Embryonic facial prominence (tissue), 1 donor: ENCODE measurements at regions not wholly inside any gene's neighbourhood (a gene's known extent, or its start where the extent isn't known, plus 50 kb on each side); places are given as distances from the start of the nearest gene placed in this dataset.

Experiments
- DNase-seq: peaks from one replicate; pipeline ENCODE4 v3.0.0-alpha.2; 2016; ENCODE audit errors: extremely low spot score

DNA sequence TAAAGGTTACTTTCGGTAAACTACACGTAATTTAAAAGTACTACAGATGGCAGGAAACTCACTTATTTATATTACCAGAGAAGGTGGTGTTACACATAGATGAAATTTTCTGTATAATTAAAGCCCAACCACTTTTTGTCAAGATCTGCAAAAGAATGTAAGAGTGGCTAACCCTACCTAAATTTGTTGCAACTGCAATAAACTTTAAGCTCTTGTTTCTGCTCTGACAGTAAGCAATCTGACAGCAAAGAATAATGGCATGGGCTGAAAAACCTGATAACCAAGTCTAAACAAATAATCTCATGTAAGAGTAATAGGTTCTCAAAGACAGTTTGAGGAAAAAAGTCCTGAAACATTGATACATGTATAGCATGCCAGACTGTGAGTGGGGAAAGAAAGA, 897.3 kb downstream of the TUSC7 start:
- peak; percentile 18 for DNase-seq

GRCh38 chr3:117609330-117609729, 899.8 kb downstream of the TUSC7 start:
- DNase-seq: no peak

DNA sequence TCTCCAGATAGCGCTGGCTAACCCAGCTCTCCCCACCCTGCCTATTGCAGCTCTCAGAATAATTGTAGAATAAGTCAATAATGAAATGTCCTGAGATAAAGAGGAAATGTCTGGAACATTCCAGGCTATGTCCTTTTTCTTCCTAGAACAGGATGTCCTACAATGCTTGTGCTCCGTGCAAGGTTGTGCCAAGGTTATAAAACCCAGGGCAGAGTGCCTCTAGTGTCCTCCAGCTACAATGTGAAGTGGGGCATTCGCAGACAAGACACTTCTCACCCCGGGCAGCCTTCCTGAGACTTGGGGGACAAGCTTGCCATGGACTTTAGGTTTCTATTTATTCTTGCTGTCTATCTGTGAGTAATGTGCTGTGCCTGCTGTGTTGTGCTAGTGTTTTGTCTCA, 900.6 kb downstream of the TUSC7 start:
- no peak for DNase-seq

DNA sequence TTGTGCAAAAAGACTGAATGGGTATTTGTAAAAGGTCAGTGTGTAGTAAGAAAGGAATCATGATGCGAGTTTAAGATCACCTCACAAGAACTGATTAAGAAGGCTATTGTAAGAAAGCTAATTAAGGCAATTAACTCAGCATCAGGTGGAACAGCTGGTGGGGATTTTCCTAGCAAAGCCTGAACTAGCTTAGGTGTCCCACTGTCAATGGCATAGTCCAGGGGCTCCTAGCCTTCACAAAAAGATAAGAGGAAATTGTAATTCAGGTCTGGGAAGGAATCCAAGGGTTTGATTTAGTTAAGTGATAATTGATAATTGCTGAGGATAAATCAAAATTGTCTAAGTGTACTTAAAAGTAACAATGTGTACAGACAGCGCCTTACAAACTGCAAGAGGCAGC, 901.6 kb downstream of the TUSC7 start:
- DNase-seq: no peak

DNA sequence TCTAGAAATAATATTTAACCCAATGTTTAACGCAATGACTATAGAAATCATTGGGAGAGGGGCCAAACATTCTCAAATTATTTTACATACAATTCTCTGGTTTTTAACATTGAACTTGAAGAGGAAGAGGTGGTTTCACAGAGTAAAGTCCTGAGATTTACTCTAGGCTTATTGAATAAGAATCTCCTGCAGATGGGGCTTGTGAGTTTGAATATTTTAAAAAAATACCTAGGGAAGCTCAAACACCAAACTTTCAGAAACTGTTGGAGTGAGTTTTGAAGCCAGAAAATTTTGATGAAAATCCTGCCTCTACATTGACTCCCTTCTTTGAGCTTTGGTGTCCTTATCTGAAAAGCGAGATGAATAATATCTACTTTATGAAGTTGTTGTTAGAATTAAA, 906.6 kb downstream of the TUSC7 start:
- DNase-seq: no peak

DNA sequence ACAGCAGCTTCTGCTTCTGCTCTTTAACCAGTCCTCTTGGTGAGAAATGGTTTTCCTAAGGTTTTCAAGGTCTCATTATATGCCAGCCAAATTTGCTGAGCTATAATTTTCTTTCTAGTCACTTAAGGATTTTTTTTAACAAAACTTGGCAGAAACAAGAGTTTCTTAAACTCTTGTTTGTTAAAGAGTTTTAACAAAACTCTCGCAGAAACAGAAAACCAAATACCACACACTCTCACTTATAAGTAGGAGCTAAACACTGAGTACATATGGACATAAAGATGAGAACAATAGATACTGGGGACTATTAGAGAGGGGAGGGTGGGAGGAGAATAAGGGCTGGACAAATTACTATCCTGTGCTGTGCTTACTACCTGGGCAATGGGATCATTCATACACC, 908.3 kb downstream of the TUSC7 start:
- no peak for DNase-seq

DNA sequence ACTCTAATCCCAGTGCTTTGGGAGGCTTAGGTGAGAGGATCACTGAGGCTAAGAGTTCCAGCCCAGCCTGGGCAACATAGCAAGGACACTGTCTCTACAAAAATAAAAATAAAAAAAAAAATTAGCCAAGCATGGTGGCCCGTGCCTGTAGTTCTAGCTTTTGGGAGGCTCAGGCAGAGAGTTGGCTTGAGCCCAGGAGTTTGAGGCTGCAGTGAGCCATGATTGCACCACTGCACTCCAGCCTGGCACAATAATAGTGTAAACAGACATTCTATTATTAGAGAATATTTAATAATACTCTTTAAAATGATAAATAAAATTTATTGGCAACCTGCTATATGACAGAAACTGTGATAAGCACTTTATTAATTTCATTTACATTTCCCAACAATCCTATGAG, 908.9 kb downstream of the TUSC7 start:
- no peak for DNase-seq

DNA sequence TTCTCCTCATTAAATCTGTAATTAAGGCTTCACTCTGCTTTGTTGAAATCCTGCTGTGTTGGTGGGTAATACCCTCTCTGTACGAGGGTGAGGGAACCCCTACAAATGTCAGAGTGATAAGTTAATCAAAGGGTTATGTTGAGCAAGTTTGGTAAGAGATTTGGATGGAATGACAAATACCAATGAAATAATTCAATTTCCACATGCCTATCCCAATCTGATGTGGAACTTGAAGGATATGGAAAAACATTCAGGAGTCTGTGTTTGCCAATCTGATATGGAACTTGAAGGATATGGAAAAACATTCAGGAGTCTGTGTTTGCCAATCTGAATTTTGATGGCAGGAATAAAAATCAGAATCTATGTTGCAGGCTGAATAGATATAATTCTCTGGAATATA, 910.2 kb downstream of the TUSC7 start:
- DNase-seq: no peak

DNA sequence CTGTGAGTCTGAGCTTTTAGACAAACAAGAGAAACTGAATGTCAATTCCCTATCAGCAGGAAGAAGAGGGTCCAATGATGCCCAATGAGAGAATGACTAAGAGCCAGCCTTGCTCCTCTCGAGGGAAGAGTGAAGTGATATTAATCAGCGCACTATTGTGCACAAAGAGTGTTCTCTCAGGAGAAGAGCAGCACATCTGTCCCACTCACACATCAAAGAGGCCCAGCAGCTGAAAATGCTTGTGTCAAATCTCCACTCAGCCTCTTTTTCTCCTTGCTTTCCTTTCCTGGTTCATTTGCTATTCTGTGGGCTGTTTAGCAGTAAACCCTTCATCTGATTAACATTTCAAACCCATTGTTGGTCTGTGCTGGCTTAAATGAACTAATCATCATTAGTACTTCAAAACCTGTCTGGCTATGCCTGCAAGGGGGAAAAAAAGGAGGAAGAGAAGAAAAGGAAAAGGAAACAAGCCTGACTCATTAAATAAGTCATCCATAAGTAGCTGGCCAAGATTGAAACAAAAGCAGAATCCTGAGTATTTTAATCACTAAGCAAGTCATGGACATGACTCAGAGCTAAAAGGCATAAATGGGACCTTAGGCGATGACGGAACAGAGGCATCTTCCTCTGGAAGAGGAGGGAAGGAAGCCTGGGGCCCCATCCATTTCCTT, 912.7 kb downstream of the TUSC7 start:
- no peak for DNase-seq

GRCh38 chr3:117624424-117624823, 914.8 kb downstream of the TUSC7 start:
- no peak for DNase-seq

DNA sequence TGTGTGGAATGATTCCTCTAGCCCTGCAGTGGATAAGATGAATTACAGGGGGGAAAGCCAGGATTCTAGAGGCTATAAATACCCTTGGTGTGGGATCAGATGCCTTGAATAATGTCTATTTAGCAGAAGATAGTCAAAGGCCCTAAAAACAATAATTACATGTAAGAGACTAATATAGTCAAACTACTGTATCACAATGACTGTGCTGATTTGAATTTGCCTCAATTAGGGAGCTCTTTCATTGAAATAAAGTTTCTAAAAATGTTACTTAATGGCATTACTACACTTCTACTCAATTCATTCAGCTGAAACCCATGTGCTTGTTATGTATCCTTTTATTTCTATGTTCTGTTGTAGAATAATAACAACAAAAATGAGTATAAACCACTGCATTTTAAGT, 915.6 kb downstream of the TUSC7 start:
- DNase-seq: no peak

- no peak for DNase-seq
Observed at GRCh38 chr3:117626577-117626976, 917.0 kb downstream of the TUSC7 start.

DNA sequence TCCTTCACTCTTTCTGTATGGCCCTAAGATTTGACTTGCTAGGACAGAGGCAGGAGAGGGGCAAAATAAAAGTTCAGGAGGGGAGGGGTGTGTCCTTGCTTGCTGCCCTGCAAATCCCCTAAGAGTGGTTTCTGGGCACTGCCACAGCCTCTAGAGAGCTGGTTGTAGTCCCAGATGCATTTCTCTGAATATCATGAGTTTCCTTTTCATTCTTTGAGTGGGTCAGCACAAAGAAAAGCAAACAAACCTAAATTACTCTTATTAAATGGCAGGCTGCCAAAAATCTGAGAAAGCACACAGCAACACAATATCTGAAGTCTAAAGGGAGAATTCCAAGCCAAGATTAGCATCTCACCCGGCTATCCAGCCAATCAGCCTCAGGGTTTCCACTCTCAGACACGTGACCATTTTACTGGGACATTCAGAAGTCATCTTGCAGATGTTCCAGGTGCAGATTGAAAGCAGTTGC, 919.3 kb downstream of the TUSC7 start:
- peak; percentile 57 for DNase-seq

DNA sequence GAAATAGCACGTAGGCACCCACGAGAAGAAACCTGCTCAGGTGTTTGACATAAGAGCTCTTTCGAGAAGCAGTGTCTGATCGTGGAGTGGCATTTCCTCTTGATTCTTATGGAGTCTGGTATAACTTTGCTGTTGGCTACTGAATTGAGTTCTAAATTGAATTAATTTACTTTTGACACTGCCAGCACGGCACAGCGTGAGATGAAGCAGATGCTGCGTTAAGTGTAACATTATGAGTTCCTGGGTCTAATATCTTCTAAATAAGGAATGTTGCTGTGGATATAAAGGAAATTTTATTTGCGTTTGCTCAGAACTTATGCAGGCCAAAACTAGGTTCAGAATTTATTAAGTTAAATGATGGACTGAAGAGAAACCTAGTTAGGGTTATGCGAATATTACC, 919.9 kb downstream of the TUSC7 start:
- DNase-seq: no peak

GRCh38 chr3:117630469-117630868, 920.9 kb downstream of the TUSC7 start:
- no peak for DNase-seq

DNA sequence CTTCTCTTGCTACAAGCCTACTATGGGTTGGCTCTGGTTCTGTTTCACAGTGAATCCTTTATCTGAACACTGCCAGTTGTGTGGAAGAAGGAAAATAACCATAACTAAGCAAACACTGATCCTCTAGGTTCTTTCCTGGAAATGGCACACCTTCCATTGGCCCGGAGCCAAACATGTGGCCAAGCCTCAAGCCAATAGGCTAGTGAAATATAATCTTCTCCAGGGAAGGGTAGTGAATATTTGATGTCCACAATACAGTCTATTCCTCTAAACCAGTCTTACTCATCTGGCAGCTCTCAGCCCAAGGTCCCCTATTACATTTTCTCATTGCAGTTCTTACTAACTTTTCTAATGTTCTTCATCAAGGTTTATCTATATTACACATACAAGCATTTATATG, 921.3 kb downstream of the TUSC7 start:
- DNase-seq: no peak

- no peak for DNase-seq
Observed at GRCh38 chr3:117631781-117632180, 922.2 kb downstream of the TUSC7 start.

- DNase-seq: no peak
Observed at GRCh38 chr3:117632191-117632590, 922.6 kb downstream of the TUSC7 start.

GRCh38 chr3:117633207-117633606, 923.6 kb downstream of the TUSC7 start:
- DNase-seq: no peak

DNA sequence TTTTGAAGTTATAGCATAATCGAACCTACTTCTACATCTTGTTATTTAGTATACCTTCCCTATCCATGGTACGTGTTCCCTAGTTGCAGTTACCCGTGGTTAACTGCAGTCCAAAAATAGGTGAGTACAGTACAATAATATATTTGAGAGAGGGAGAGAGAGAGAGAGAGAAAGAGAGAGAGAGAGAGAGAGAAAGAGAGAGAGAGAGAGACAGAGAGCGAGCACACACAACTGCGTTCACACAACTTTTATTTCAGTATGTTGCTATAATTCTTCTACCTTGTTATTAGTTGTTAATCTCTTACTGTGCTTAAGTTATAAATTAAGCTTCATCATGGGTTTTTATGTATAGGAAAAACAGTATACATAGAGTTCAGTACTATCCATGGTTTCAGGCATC, 928.1 kb downstream of the TUSC7 start:
- no peak for DNase-seq

DNA sequence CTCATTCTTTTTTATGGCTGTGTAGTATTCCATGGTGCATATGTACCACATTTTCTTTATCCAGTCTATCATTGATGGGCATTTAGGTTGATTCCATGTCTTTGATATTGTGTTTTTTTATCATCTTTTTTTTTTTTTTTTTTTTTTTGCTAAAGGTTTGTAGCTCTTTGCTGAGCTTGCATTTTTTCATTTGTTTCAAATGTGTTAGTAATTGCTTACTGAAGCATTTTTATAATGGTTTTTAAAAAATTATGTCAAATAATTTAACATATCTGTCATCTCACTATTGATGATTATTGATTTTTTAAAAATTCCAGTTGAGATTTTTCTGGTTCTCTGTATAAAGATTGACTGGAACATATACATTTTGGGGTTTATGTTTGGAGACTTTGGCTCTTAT, 934.6 kb downstream of the TUSC7 start:
- no peak for DNase-seq

- no peak for DNase-seq
Observed at GRCh38 chr3:117645561-117646242, 936.1 kb downstream of the TUSC7 start.

GRCh38 chr3:117647435-117647834, 937.9 kb downstream of the TUSC7 start:
- DNase-seq: no peak

GRCh38 chr3:117651246-117651645, 941.7 kb downstream of the TUSC7 start:
- DNase-seq: no peak
